HG02870 (cell line): ENCODE measurements at regions not wholly inside any gene's neighbourhood (a gene's known extent, or its start where the extent isn't known, plus 50 kb on each side); places are given as distances from the start of the nearest gene placed in this dataset.
"Not testable (repeated sequence)": the region's sequence is repeated elsewhere in the genome, so short reads cannot be mapped to it uniquely, and the experiment has no call there.

ENCODE experiments used
- ATAC-seq: cut with Tn5 transposase; IDR thresholded peaks from one replicate; pipeline ENCODE4 v1.9.1; 2021; ENCODE audit warnings: mild to moderate bottlenecking, moderate library complexity; ENCODE audit not compliant: unreplicated experiment

DNA sequence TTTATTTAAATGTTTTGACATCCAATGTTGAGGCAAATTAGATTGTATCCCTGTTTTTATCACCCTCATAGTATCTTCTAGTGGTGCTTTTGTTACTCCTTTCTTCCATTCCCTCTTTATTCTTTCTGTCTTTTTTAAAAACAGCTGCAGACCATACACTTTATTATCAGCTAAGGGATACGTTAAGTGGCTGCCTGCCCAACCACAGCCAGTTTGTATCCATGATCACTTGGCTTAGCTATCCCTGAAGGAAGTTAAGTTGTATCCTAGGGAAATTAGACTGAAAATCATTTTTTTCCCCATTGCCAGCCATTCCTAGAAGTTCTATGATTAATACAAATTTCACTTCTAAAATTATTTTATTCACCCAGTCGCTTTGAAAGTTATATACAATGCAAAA lies 1032.7 kb downstream of the NR2F1-AS1 start:
- no peak for ATAC-seq

DNA sequence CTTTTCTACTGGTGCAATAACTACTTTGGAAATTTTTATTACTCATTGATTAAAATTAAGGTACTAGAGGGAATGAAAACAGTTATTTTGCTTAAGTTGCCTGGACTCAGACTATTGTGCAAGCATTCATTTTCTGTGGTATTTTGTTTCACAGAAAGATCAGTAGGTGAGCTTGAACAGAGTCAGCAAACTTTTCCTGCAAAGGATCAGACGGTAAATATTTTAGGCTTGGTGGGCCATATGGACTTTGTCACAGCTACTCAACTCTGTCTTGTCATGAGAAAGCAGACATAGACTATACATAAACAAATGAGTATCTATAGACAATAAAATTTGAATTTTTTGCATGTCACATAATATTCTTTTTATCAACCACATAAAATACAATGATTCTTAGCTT lies 1036.4 kb downstream of the NR2F1-AS1 start:
- no peak for ATAC-seq

DNA sequence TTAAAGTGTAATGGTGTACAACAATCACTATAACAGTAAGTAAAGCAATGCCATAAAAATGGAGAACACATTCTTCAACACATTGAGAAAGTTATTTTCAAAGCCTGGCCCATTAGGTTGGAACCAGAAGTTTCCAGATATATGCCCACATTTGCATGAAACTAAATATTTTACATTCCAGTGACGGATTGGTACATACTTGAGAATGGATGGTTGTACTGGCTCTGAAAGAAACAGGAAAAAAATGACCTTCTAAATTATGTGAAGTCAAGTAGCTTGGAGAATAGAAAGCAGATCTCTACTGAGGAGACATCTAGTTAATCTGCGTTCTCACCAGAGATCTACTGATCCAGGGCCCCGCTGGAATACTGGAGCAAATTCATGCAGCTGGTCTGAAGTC lies 1037.0 kb downstream of the NR2F1-AS1 start:
- ATAC-seq, result no peak

DNA sequence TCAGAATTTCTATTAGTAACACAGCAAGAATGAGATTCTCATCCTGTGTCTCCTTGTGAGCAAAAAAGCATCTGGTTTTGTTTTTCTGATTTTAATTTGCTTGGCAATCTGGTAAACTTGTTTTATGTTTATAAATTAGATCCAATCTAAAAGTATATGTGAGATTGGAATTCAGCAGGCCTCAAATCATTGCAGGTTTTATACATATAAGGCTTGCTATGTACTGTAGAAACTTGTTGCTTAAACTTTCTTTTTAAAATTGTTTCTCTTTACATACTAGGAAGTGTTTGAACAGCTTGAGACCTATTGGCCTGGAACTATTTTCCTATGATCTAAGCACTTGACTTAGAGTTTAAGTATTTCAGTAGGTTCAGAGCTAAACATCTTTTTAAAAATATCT lies 1037.8 kb downstream of the NR2F1-AS1 start:
- no peak for ATAC-seq

DNA sequence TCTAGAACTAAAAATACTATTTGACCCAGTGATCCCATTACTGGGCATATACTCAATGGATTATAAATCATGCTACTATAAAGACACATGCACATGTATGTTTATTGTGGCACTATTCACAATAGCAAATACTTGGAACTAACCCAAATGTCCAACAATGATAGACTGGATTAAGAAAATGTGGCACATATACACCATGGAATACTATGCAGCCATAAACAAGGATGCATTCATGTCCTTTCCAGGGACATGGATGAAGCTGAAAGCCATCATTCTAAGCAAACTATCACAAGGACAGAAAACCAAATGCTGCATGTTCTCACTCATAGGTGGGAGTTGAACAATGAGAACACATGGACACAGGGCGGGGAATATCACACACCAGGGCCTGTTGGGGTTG lies 1039.0 kb downstream of the NR2F1-AS1 start:
- ATAC-seq, result not testable (repeated sequence)

DNA sequence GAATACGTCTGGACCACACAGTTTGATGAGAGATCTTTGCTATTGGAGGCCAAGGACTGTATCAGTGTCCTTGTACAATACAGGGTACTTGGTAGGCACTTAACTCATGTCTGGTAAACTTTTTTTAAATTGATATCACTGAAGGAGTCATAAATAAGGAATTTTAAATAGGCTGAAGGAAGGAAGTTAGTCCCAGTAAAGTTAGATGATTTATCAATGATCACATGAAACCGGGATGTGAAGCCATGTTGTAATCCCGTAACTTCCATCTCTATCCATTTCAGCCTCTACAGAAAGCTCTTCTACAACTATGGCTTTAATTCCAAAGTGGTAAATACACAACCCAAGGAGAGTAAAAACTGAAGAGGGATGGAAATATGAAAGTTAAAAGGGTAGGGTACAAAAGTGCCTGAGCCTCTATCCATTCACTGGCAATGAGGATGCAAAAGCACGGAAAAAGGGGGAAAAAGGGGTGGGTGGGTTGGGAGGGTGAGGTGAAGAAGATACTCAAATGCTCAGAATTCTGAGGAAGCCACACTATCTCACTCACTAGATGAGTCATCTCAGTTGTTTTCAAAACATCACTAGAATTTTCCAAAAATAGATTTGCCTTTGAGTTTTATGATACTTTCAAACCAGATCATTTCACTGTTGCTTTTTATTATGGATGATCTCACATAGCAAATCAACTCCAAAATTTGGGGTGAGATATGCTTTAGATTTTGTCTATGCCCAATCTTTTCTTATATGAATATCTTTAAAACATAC lies 1053.5 kb downstream of the NR2F1-AS1 start:
- no peak for ATAC-seq

DNA sequence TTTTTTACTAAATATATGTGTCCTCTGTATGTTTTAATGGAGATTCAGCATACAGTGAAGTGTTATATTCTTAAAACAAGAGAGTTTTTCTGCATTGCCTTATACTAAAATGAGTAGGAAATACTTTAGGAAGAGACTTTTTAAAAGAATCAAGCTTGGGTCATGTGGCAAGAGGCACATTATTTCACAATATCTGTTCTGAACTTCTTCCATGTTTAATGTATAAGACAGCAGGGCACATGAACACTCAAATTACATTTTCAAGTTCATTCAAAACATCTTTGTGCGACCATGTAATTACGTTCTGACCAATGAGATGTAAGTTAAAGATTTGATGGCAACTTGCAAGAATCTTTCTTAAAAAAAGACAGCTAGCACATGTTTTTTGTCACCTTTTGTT lies 1055.9 kb downstream of the NR2F1-AS1 start:
- no peak for ATAC-seq

DNA sequence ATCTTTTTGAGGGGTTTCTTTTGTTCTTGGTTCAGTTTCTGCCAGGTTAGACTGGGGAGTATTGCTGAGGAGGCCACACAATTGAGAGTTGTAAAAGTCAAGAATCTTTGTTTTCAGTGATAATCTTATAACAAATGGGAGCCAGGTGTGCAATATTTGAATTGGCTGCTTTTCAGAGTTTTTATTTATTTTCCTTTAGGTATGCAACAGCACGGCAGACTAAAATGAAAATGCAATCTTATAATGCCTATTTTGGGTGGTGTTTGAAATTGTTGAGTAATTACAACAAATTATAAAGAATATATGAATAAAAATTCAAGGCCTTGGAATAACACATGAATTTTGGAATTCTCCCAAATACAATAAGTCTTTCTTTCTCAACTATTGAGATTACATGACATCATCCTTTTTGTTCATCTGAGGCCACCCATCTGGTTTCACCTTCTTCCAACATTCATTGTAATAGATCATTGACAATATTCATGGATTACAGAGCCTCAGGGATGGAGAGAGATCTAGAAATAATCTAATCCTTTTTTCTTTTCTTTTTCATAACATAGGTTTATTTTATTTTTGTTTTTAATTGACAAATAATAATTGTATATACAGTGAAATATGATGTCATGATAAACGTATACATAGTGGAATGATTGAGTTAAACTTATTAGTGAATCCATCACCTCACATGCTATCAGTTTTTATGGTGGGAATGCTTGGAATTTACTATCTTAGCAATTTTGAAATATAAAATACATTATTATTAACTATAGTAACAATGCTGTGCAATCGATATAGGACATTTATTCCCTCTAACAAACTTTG lies 1061.0 kb downstream of the NR2F1-AS1 start:
- no peak for ATAC-seq

DNA sequence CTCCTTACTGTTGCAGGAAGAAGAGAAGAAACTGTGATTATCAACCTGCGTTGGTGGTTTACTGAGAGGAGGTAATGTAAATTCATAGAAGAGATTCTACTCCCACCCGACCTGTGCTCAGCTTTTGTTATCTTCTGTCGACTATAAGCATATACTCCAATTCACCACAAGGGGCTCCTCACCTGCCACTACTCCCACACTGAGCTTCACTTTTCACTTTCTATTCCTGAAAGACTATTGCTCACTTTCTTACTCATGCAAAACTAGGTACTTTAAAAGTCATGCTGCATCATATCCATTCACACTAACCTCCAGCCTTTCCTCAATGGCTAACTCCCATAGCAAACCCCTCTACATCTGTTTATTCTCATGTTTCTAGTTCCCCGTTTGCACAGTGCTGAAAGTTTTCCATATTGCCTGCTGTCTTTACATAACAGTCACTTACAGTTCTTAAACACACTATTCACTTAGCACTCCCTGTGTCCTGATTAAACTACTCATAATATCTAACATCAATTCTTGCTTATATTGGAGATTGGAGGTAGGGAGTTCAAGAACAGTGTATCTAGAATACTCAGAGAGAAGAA lies 1062.6 kb downstream of the NR2F1-AS1 start:
- peak; percentile 98 for ATAC-seq

DNA sequence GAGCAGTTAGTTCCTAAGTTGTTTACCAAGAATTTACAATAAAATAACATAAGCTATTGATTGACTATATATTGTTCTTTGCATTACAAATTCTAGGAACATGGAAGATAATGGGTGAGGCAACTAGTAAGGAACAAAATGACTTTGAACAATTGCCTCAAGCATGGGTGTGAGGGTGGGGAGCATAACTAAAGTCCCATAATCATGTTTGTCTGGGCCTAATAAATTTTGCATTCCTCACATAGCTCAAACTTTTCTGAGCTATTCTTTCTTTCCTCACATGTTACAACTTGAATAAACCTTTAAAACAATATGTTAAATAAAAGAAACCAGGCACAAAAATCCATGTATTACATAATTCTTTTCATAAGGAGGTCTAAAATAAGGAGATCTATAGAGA lies 1066.1 kb downstream of the NR2F1-AS1 start:
- ATAC-seq, result no peak

DNA sequence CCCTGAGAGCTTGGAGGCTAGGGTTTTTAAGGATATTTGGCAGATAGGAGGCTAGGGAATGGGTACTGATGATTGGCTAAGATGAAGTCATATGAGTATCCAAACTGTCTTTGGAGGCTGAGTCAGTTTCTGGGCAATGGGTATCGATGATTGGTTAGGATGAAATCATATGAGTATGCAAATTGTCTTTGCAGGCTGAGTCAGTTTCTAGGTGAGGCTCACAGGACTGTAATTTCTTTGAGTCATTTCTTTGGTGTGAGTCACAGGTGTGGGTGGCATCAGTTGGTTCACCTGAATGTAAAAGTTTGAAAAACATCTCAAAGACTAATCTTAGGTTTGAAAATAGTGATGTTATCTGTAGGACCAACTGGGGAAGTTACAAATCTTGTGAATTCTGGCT lies 1068.0 kb downstream of the NR2F1-AS1 start:
- ATAC-seq, result no peak

DNA sequence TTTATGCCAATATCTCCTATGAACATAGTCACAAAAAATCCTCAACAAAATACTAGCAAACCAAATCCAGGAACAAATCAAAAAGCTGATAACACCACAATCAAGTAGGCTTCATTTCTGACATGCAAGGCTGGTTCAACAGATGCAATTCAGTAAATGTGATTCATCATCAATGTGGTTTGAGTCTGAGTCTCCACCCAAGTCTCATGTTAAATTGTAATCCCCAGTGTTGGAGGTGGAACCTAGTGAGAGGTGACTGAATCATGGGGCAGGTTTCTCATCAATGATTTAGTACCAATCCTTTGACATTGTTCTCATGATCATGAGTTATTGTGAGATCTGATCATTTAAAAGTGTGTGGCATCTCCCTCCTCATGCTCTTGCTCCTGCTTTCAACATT lies 1072.7 kb downstream of the NR2F1-AS1 start:
- ATAC-seq, result no peak

DNA sequence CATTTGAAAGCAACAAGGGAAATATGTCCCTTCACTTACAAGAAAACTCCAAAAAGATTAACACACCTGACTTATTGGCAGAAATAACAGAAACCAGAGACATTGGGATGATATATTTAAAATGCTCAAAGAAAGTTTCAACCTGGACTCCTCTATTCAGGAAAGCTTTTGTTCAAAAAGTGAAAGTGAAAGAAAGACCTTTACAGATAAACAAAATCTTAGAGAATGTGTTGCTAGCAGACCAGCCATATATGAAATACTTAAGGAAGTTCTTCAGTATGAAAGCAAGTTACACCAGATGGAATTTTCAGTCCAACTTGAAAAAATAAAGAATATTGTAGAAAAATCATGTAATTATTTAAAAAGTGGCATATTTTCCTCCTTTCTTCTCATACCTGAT lies 1075.1 kb downstream of the NR2F1-AS1 start:
- no peak for ATAC-seq

DNA sequence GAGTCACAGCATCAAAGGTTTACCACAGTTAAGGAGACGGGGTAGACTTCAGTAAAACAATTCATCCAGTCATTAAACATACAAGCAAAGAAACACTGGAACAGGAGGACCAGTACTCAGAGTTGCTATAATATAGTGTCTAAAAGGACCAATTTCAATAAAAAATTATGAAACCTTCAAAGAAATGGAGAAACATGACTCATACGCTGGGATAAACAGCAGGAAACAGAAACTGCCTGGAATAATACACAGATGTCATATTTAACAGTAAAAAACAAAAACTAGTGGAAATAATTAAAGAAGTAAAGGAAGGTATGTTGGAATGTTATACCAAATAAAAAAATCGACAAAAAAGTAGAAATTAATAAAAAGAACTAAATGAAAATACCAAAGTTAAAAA lies 1075.9 kb downstream of the NR2F1-AS1 start:
- no peak for ATAC-seq

DNA sequence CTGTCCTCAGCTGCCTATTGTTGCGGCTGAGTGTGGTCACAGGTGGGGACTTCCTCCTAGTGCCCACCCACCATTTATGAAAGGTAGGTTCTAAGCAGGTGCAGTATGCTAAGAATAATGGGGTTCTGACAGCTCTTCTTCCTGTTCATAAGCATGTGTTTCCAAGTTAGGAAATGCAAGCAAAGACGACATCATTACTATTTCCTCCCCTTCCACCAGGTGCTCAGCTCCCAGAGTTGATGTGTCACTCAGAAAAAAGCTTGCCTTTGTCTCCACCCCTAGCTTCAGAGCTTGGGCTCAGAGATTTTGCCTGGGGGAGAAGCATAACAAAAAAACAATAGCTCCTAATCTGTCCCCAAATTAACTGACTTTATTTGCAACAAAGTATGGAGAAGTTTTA lies 1076.7 kb downstream of the NR2F1-AS1 start:
- ATAC-seq, result no peak

DNA sequence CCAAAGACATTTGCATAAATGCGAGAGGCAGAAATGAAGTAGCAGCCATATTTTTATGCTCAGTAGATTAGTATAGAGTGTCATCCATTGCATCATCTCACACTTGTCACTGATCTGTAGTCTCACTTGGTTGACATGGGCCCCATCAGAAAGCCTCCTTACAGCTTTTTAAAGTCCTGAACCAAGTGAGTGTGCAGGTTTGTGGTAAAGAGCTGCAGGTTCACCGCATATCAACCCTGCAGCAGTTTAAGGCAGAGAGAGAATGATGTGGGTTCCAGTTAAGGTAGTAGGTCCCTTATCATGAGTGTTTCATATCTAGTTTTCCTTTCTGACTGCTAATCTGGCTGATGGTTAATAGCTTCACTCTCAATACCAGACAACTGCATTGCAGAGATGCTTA lies 1080.3 kb downstream of the NR2F1-AS1 start:
- ATAC-seq, result no peak

DNA sequence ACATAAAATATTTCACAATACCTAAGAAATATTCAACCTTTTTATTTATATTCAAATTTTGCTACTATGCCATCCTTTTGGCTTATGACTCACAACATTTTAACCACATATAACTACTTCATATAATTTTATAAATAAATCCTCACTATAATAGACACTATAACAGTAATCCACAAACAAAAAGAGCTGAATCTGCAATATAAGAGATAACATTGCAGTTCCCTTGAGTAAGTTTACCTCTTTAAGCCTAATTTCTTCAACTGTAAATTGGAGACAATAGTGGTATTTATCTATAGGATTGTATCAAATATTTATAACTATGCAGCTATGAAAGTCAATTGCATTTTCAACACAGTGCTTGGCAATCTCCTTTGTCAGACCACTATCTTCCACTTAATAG lies 1084.5 kb downstream of the NR2F1-AS1 start:
- no peak for ATAC-seq

DNA sequence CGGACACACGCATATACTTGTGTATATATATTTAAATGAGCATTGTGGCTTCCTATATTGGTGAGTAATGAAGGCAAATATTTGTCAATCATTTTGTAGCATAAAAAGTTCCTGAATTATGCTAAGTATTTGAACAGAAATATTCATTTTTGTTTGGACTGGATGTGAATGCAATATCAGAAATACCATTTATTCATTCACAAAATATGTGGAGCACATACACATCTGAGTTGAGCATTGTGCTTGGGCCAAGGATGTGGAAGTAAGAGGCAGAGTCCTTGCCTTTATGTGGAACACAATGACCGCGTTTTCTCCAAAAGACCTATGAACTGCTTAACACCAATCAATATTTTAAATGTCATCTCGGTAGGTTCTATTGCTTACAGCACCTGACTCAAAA lies 1086.5 kb downstream of the NR2F1-AS1 start:
- ATAC-seq, result no peak

DNA sequence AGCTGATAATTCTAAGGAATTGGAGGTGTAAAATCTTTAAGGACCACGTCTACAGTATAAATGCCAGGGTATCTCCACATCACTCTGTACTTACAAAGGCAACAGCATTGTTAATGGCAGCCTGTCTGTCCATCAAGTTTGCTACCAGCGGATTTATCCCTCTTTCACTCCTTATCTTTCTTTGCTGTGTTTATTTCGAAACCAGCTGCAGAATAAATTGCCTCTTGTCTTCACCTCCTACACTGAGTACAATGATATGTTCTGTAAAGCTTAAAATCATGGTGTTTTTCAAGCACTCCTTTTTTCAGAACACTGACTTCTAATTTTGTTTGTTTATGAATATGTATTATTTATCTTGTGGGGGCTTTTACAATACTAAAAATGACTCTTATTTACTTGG lies 1088.1 kb downstream of the NR2F1-AS1 start:
- no peak for ATAC-seq

DNA sequence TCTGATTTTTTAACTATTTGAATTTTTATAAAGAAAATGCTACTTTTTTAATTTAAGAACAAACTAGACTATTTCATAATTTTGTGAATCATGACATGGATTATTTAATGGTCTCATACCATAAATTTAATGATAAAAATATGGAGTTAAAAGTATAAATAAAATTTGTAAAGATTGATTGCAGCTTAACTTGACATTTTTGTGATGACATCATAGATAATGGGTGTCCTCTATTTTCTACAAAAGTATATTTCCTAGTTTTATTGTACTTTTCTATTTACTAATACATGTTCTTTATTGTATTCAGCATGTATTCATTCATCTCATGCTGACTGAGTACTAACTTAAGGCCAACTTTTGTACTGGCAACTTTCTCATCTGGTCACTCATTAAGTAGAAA lies 1096.5 kb downstream of the NR2F1-AS1 start:
- ATAC-seq, result no peak

DNA sequence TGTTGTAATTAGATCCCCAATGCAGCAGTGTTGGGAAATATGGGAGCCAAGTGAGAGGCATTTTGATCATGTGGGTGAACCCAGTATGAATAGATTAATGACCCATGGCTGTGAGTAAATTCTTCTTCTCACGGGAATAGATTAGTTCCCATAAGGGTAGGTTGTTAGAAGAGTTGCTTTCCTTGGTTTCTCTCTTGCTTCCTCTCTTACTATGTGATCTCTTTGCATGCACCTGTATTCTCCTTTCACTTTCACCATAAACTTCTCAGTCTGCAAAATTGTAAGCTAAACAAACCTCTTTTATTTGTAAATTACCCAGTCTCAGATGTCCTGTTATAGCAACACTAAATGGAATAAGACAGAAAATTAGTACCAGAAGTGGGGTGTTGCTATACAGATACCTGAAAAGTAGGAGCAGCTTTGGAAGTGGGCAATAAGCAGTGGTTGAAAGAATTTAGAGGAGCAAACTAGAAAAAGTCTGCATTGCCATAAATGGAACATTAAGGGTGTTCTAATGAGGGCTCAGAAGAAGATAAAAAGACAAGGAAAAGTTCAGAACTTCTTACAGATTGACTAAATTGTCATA lies 1090.0 kb upstream of the ARRDC3 start:
- no peak for ATAC-seq

DNA sequence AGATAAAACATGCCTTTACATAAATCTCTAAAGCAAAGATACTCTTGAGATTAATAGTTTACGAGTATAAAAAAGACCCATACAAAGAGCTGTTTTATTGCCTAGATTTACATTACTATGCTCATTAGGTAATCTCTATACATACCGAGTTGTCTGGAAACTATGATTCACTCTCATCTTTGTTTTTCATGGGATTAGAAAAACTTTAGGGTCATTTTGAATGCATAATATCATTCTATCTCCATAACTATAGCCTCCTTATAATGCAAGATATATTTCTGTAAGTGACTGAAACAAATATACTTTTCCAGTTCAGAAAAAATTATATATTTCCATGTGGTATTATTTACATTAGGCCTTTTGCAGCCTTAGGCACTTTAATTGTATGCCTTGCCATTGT lies 1088.7 kb upstream of the ARRDC3 start:
- no peak for ATAC-seq
